Ureter (tissue), 1 donor: ENCODE measurements at regions not wholly inside any gene's neighbourhood (a gene's known extent, or its start where the extent isn't known, plus 50 kb on each side); places are given as distances from the start of the nearest gene placed in this dataset.
"Not testable (repeated sequence)": the region's sequence is repeated elsewhere in the genome, so short reads cannot be mapped to it uniquely, and the experiment has no call there.

Experiments
- DNase-seq: peaks from one replicate; pipeline ENCODE4 v3.0.0-alpha.2; 2020; ENCODE audit warnings: low spot score
- donor health status: DM: yes; HTN: yes; CAD: no.

- DNase-seq = no peak
Observed at GRCh38 chr11:13135385-13136271, 126.5 kb downstream of the RASSF10 start.

- no peak for DNase-seq
Observed at GRCh38 chr11:13136272-13136596, 127.1 kb downstream of the RASSF10 start.

GRCh38 chr11:13137844-13138301, 128.8 kb downstream of the RASSF10 start:
- no peak for DNase-seq

GRCh38 chr11:13139085-13139484, 130.0 kb downstream of the RASSF10 start:
- not testable (repeated sequence) for DNase-seq

GRCh38 chr11:13140028-13140870, 131.1 kb downstream of the RASSF10 start:
- DNase-seq = peak; percentile 65

- DNase-seq = peak; percentile 75
Observed at GRCh38 chr11:13140873-13141655, 131.9 kb downstream of the RASSF10 start.

- no peak for DNase-seq
Observed at GRCh38 chr11:13141731-13142709, 132.9 kb downstream of the RASSF10 start.

- peak; percentile 71 for DNase-seq
Observed at GRCh38 chr11:13143486-13144297, 133.9 kb upstream of the BMAL1 start.

GRCh38 chr11:13145461-13145860, 132.1 kb upstream of the BMAL1 start:
- DNase-seq = no peak

- no peak for DNase-seq
Observed at GRCh38 chr11:13149991-13150390, 127.6 kb upstream of the BMAL1 start.

GRCh38 chr11:13150487-13150886, 127.1 kb upstream of the BMAL1 start:
- DNase-seq = no peak

- no peak for DNase-seq
Observed at GRCh38 chr11:13152264-13152663, 125.3 kb upstream of the BMAL1 start.

GRCh38 chr11:13152736-13153541, 124.7 kb upstream of the BMAL1 start:
- DNase-seq = no peak

GRCh38 chr11:13154374-13154773, 123.2 kb upstream of the BMAL1 start:
- DNase-seq = not testable (repeated sequence)

- no peak for DNase-seq
Observed at GRCh38 chr11:13160346-13160745, 117.2 kb upstream of the BMAL1 start.

GRCh38 chr11:13160806-13161205, 116.8 kb upstream of the BMAL1 start:
- DNase-seq = no peak

- DNase-seq = no peak
Observed at GRCh38 chr11:13163158-13163557, 114.4 kb upstream of the BMAL1 start.

GRCh38 chr11:13166036-13166435, 111.6 kb upstream of the BMAL1 start:
- DNase-seq = no peak

- DNase-seq = peak; percentile 71
Observed at GRCh38 chr11:13168271-13168670, 109.3 kb upstream of the BMAL1 start.
